ENCODE measurements at regions not wholly inside any gene's neighbourhood (a gene's known extent, or its start where the extent isn't known, plus 50 kb on each side); places are given as distances from the start of the nearest gene placed in this dataset.

GRCh38 chr3:59517388-59517787 is 467.6 kb upstream of the CFAP20DC start:
- TF ChIP-seq CTCF (conservative IDR thresholded peaks at IDR 0.05; ENCODE audit: low read depth, low read length): no peak
- no peak for TF ChIP-seq EZH2 (IDR thresholded peaks at IDR 0.05; ENCODE audit: borderline replicate concordance, low read depth, low read length, poor library complexity, severe bottlenecking)
